NK-92 treated with Interleukin-12 subunit alpha and Interleukin-12 subunit beta, amount 100 ng/mL, for 24 hours (cell line): ENCODE measurements at regions not wholly inside any gene's neighbourhood (a gene's known extent, or its start where the extent isn't known, plus 50 kb on each side); places are given as distances from the start of the nearest gene placed in this dataset.
A peak's percentile ranks its signal among the peaks of the same experiment; 100 is the strongest.

Experiments used
- DNase-seq: peaks from one replicate; lab custom pipeline; 2025; lab: John Stamatoyannopoulos, UW

DNA sequence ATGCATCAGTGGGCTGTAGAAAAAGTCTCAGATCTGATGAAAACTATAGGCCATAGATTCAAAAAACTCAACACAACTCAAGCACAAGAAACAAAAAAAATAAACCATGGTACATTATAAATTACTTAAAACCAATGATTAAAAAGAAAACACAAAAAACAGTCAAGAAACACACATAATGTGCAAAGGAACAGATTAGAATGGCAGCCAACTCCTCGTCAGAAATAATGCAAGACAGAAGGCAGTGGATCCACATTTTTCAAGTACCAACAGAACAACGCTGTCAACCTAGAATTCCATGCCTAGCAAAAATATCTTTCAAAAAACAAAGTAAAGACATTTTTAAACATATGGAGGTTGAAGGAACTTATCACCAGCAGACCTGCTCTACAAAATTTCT is 69.7 kb downstream of the PSMB1 start:
- DNase-seq: no peak

DNA sequence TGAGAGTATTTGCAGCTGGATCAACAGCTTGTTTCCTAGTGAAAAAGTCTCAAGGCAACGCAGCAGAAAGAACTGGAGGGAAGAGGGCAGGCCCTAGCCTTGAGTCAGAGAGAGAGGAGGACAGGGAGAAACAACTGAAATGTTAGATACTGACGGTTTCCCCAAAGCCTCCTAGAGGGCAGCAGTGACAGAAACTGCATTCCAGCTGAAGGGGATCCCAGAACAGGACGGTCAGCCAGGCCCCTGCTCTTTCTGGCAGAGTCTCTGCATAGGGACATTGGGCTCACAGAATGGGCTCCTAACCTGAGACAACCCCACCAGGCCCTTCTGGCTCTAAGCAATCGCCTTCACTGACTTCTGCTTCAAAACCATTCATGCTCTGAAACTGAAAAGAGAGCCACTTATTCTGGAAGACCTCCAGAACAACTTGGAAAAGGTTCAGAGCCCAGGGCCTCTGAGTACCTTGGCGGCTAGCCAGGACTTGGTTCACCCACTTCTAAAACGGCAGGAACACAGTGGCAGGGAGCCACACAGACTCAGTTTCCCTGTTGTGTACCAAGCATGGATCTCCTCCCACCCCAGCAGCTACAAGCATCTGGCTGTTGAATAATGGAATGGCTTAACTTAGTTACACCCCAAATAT is 72.9 kb downstream of the PSMB1 start:
- no peak for DNase-seq

DNA sequence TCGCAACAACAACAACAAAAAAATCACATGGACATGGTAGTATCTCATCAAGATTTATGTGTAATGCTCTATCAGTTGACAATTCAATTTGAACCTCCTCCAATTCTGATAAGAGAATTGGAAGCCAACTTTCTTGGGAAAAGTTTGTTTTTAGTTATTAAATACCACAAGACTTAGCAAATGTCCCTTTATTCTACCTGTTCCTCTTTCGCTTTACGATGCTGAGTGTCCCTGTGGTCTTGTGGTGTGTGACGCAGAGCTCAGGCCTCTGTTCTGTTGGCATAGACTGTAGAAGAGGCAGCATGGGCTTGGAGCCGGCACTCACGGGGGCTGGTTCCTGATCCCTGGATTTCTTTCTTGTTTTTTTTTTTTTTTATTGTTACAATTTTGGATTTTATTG is 76.7 kb downstream of the PSMB1 start:
- DNase-seq: no peak

DNA sequence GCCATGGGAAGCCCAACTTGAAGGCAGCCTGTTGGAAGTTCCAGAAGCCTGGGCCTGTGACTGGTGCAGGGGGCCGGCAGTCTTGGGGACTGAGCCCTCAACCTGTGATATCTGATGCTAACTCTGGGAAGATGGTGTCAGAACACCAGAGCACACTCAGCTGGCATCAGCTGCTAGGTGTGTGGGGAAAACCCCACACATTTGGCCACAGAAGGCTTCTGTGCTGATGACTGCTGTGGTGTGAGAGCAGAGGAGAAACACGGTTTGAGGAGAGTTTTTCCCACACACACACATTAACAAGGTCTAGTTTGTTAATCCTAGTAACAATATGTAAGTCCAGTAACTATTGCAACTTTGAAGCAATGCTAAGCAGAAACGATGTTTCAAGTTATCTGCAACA is 78.0 kb downstream of the PSMB1 start:
- no peak for DNase-seq

DNA sequence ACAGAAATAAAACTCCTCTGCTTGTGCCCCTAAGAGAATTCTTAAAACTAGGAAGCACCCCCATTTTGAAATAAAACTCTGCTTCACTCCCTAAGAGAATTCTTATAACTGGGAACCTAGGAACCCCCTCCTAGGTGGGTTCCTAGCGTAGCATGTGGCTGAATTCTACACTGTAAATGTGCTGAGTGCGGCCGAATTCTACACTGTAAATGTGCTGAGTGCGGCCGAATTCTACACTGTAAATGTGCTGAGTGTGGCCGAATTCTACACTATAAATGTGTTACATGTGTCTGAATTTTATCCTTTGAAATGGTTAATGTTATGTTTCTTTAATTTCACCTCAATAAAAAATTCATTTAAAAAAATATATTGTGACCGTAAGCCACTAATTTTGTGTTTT is 79.3 kb downstream of the PSMB1 start:
- no peak for DNase-seq

DNA sequence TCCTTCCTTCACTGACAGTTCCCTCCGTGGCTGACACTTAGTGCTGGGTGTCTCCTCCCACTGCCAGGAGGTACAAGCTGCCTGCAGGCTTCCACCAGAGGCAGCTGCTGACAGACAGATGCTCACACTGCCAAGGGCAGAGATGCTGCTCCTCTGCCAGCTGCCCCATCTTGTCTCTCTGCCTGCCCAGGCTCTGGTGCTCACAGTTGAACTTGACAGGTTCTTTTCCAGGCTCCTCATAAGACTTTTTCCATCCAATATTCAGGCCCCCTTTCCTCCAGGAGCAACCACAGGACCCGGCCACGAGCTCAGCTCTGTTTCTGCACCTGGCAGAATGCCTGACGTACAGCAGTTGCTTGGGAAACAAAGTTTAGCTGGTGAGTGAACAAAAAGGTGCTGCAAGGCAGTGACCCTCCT is 79.8 kb downstream of the PSMB1 start:
- DNase-seq: no peak

DNA sequence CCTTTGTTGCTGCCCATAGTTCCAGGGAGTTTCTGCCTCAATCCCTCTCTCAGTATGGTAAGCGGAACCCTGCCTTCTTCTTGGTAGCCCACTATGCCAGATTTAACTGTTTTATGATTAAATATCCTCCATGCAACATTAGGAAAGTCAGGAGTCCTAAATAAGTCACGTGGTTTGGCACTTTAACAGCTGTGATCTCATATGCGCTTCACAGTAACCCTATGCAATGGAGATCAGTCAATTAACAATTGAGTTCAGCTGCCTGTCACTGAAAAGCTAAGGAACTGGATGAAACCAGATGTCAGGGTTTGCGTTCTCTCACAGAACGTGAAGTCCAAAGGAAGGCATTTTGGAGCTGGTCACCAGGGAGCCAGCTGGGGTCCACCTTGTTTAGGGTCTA is 81.6 kb downstream of the PSMB1 start:
- no peak for DNase-seq

DNA sequence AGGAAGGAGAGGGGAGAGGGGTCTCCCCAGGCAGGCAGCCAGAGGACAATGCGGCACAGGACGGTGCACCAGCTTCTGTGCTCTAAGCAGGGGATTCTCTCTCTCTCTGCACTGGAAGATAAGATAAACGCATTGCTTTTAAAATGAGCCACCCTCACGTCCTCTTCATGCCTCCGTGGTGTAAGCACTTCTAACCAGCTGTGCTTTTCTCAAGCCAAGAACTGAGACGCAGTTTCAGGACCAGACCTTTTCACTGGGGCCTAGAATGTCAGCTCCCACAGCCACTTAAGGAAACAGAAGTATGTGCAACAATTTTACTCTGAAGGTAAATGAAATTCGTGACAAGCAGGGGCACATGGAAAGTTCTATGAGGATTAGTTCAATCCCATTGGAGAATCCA is 82.4 kb downstream of the PSMB1 start:
- no peak for DNase-seq

DNA sequence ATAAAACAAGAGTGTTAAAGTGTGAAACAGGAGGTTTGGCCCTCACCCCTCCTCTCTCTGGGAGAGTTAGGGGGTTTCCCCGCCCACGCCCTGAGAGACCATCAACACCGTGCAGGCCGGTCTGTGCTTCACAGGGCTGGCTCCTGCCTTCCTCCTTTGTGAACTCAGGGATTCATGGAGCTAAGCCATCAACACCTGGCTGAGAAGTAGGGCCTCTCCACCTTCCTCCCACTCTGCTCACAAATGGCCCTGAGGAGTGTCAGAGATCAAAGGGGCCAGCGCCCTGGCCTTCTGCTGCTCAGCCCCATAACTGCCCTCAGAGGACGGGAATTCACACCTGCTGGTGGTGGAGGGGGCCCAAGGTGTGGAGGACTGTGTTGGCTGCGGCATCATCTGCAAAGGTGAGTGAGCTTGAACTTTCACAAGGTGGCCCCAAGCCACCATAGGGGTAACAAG is 88.6 kb downstream of the PSMB1 start:
- DNase-seq: no peak

DNA sequence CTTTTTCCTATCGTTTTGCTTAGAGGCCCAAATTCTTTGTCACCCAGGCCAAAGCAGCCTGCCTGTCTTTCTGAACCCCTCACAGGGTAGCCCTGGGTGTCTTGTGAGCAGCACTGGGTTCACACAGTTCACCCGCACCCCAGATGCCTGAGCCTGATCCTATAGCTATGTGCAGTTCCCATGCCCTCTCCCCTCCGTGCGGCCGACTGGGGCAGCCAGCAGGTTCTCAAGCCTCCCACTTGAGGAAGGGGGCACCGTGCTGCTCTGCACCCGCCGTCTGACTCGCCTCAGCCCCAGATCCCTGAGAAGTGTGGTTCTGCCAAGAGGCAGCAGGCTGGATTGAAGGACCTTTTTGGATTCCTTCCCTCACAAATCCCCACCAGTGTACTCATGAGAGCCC is 89.0 kb downstream of the PSMB1 start:
- DNase-seq: no peak

DNA sequence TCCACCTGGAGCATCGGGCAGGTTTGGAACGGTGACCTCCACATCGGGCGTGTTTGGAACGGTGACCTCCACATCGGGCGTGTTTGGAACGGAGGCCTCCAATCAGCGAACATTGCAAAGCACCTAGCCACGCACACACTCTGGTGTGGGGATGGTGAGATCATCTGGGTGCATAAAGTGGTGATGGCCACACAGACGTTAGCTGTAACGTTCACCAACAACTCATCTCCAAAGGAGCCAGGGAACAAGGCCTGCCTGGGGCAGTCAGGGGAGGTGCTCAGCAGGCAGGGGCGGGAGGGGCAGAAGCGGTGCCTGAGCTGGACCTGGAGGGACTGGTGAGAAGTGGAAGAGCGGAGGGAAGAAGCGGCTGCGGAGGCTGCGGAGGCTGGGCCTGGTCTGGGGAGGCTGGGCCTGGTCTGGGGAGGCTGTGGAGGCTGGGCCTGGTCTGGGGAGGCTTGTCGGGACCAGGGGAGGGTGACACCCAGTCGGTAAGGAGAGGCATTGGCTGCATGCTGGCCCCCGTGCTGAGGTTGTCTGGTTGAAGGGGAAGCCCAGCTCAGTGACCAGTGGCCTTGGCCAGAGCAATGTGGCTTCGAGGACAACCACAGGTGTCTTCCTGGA is 89.9 kb downstream of the PSMB1 start:
- no peak for DNase-seq

DNA sequence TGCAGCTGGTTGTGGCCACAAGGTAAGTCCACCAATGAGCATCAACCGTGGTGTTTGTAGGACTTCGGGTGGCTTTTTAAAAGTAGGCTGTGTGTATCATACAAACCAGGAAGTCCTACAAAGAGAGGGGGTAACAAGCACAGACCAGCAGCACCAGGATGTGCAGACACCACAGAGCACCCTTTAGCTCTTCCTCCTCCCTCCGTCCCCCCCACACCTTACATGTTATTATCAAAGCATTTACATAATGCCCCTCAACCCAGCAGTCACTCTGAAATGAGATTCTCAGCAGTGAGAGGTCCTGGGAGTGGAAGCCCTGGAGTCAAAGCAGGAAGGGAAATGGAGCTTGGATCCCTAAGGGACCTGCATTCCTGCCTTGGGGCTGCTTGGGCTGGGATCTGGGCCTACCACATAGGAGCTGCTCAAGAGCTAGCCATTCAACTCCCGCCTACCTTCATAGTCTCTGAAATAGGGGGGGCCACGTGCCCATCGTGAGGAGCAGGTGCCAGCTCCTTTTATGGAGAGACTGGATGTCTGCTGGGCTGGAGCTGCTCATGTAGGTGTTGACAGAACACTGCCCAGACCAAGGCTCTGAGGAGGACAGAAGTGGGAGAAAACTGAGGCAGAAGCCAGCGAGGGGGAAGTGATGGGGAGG is 90.6 kb downstream of the PSMB1 start:
- DNase-seq: no peak

DNA sequence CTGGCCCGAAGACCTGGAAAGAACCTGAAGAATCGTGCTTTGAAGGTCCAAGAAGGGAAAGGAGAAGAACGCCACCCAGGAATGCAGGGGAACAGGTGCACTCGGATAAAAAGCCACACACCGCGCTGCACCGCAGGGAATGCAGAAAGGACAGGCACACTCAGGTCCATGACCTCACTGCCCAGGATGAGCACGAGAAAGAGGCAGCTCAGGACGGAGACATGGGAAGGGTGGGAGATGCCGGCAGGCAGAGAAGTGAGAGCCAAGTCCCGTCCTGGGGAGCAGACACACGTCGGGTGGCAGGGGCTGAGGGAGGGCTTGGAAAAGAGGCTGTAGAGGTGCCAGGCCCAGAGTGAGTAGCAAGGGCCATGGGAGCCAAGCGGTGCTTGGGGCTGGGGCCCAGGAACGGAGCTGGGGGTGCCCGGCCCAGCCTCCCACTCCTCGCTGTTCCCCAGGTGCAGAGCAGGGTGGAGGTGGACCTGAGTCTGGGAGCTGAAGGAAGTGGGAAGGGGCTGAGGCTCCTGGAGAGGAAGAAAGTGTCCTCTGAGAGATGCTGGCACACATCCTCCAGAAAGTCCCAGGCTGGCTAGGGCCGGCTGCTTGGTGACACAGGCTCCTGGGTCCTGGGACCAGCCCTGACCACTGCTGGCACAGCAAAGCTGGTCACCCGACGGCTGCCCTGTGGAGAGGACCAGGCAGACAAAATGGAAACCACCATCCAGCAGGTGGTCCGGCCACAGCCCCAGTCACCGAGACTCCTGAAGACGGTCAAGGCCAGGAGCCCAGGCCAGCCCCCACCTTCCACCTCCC is 91.3 kb downstream of the PSMB1 start:
- no peak for DNase-seq

DNA sequence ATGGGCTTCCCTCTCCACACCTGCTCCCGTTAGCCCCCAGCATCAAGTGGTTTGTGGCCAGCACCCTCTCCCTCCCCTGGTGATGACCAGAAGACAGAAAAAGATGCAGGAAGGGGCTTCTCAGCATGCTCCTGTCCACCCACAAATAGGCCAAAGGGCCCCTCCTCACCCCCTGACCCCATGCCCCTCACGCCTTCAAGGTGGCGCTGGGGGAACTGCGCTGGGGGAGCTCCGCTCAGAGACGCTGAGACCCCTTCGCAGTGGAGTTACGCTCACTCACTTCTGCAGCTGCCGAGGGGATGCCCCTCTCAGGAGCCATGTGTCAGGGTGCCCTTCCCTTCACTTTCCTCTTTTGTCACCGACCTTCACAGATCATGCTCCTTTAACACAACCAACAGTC is 92.0 kb downstream of the PSMB1 start:
- DNase-seq: no peak

DNA sequence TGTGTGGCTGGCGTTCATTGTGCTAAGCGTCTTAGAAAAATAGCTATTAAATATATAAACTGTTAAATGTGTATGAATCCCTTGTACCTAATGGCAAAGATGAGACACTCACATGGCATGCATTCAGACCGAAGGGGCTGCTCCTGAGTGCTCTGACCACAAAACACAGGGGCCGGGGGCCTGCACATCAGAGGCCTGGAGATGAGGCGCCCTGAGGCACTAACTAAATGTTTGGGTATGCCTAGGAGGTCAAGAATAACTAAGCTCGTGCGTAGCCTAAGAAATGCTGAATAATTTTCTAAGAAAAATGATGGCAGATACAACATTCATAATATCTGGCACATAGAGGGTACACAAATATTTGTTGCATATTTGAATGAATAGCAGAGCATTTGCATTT is 92.5 kb downstream of the PSMB1 start:
- DNase-seq: no peak

DNA sequence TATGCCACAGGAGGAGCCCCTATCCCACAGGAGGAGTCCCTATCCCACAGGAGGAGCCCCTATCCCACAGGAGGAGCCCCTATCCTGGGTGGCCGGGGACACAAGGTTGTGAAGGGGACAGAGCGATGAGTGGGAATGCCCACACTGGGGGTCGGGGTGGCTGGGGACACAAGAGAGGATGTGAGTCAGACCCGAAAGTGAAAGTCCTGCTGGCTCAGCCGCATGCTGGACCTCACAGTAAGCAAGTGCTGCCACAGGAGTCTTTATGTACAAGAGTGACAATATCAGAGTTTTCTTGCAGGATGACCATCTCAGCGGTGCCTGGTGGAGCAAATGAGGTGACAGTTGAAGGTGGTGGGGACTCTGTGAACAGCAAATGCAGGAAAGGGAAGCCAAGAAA is 93.7 kb downstream of the PSMB1 start:
- DNase-seq: peak; percentile 56

DNA sequence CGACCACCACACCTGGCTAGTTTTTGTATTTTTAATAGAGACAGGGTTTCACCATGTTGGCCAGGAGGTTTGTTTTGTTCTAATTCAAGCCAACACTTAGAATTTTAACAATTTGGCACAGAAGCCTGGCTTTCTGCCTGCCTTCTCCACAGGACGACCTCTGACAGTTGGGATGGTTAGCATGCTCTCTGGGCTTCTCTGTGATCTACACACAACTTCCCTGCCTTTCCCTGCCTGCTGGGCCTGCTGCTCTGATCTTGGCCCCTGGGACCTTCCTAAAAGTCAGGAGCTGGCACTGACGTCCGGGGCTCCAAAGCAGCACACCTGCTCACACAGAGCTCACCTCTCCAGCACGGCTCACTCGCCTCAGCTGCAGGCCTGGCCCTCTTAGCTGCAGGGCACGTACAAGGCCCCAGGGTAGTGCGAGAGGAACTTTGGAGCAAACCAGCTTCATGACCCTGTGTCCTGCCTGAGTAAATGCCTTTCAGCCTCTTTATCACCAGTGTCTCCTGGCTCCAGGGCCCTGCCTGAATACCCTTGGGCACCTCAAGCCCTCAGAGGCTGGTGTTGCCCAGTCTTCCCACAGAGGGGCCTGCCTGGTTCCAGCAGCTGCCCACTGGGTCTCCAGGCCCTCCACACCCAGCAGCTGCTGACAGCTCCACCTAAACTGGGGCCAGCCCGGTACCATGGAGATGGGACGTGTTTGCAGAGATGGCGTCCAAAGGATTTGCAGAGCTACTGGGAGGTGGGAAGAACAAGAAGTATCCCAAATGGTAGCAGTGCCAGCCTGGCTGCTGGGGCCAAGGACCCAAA is 96.0 kb downstream of the PSMB1 start:
- no peak for DNase-seq
